GM08714 (cell line): ENCODE measurements at regions not wholly inside any gene's neighbourhood (a gene's known extent, or its start where the extent isn't known, plus 50 kb on each side); places are given as distances from the start of the nearest gene placed in this dataset.

ENCODE experiments used
- H3K4me3 ChIP-seq: fragments of 200-500 bp; sonication (Bioruptor generic); 2 replicates; pipeline ENCODE4 v1.5.1; 2014; ENCODE audit warnings: mild to moderate bottlenecking, low read length, inconsistent platforms
- ZNF274 ChIP-seq: IDR thresholded peaks from 2 replicates; pipeline ENCODE4 v1.6.1; 2012; ENCODE audit warnings: mild to moderate bottlenecking, low read depth, low read length

DNA sequence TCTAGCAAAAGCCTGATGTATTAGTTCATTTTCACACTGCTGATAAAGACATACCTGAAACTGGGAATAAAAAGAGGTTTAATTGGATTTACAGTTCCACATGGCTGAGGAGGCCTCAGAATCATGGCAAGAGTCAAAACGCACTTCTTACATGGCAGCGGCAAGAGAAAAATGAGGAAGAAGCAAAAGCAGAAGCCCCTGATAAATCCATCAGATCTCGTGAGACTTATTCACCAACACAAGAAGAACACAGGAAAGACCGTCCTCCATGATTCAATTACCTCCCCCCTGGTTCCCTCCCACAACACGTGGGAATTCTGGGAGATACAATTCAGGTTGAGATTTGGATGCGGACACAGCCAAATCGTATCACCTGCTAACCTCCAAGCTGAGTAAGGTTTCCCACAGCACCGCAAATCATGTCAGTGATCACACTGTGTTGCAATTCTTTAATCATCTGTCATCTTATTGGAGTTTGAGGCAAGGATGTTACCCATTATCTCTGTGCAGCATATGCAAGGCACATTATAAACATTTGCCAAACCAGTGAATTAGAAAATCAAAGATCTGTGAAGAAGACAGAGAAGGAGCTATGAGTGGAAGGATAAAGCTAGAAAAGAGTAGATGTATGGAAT is 128.5 kb downstream of the ZNF281 start:
- no peak overlapping the region for H3K4me3 ChIP-seq
- no peak for TF ChIP-seq ZNF274

DNA sequence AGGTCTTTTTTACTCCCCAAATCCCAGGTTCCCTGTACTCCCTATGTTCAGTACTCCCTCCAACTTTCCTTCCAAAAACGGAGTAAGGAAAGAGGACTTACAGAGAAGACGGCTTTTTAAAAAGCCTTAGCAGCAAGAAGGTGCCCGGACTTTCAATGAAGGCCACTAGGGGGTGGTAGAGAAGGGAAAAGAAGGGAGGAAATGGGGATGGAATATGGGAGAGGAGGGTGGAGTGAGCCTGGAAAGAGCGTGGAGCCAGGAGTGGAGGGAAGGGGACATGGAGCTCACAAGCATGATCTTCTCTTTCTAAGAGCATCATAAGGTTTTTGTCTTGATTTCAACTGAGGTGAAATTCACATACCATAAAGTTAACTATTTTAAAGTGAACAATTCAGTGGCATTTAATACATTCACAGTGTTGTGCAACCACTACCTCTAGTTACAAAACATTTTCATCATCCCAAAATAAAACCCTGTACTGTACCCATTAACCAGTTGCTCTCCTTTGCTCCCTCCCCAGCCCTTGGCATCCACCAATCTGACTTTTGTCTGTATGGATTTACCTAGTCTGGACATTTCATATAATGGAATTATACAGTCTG is 129.9 kb downstream of the ZNF281 start:
- no peak for TF ChIP-seq ZNF274
- no peak overlapping the region for H3K4me3 ChIP-seq

DNA sequence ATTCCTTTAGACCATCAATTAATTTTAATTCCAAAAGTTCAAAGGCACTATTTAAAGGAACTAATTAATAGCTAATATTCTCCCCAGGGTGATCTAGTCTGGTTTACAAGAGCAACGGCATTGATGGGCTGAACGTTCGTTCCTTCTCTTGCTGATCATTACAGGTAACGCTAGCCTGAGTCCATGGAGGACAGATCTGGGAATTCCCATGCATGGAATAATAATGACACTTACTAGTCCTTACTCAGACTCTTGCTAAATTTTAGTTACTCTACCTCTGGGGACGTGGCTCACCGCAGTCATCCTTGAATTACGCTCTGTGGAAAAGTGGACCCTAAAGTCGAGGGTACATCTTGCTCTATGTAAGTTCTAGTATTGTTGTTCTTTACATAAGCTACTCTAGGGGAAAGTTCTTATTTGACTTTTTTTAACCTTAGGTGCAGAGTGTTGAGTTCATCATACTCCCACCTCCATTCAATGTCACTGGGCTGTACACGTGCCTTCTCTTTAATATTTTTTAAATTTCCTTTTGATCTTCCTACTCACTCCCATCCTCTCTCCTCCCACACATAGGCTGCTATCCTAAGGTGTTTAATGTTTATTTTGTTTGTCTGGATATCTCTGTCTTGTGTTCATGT is 133.9 kb downstream of the ZNF281 start:
- no peak for TF ChIP-seq ZNF274

DNA sequence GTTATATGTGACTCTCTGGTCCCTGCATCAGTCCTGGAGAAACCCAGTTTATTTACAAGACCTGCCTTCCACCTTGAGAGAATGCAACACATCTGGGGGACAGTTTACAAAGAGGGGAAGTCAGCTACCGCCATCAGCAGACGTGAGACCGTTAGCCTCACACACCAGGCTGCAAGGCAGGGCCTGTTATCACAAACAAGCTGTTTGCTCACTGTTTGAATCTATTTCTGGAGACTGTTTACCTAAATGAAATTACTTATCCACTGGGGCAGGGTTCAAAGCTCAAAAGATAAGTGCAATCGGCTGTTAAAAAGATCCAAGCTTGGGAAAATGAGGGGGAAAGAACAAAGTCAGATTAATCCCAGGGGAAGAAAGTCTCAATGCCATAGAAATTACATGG is 134.4 kb downstream of the ZNF281 start:
- H3K4me3 ChIP-seq = no peak overlapping the region
- no peak for TF ChIP-seq ZNF274

More for the DNA sequence above, 133.9 kb downstream of the ZNF281 start:
- H3K4me3 ChIP-seq = no peak overlapping the region

DNA sequence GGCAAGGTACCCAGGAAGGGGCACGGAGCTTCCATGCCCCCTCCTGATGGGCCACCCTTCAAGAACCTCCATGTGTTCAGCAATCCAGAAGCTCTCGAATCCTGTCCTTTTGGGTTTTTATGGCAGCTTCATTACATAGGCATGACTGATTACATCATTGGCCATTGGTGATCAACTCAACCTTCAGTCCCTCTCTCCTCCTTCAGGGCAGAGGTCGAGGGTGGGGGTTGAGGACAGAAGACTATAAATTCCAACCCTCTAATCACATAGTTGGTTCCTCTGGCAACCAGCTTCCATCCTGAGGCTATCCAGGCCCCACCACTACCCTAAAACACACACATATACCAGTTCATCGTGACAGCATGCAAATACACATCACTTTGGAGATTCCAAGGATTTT is 135.7 kb downstream of the ZNF281 start:
- no peak overlapping the region for H3K4me3 ChIP-seq
- no peak for TF ChIP-seq ZNF274

DNA sequence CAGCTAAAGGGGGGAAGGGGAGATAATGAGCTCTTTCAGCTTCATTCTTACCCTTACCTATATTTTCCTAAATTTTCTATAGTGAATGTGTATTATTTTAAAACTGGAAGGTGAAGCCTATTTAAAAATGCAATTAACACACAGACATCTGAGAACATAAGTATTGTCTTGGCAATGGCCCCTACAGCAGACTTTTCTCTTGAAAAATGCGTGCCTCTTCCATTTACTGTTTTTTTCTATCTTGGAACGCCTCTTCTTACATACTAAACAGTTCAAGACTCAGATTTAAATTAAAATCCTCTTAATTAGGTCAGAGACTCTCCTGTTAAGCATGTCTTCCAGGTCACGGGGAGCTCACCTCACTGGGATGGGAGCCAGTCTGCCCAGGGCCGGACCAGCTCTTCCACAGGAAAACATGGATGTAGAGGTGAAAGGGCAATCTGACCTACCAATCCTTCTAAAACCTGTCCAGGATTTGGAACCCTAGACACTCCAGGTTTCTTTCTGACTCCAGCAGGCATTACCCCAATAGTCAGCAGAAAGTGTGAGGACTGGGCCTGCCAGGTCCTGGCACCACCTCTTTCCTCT is 137.3 kb downstream of the ZNF281 start:
- no peak for TF ChIP-seq ZNF274
- H3K4me3 ChIP-seq = no peak overlapping the region

DNA sequence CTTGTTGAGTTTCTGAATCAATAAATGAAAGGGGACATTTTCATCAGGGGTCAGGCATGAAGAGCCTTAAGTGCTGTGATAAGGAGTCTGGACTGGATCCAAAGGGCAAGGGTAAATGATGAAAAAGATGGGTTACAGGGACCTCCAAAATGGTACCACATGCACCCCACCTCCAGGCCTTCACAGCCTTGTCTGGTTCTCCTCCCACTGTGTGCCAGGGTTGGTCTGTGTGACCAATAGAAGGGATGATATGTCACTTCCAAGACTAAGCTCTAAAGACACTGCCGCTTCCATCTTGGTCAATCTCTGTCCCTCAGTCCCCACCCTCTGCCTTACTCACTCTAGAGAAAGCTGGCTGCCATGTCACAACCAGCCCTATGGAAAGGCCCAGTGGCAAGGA is 140.6 kb downstream of the ZNF281 start:
- no peak for TF ChIP-seq ZNF274
- H3K4me3 ChIP-seq = no peak overlapping the region

DNA sequence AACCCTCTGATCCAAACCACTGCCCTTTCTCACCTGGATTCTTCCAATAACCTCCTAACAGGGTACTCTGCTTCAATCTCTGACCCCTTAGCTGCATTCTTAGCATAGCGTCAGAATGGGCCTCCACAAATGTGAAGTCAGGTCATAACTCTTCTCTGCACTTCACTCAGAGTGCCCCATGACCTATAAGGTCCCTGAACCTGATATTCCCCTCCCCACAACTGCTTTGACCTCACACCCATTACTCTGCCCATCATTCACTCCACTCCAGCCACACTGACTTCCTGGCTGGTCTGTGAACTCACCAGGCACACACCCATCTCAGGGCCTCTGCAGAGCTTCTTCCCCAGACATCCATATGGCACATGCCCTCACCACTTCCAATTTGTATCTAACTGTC is 141.9 kb downstream of the ZNF281 start:
- H3K4me3 ChIP-seq = no peak overlapping the region
- no peak for TF ChIP-seq ZNF274

DNA sequence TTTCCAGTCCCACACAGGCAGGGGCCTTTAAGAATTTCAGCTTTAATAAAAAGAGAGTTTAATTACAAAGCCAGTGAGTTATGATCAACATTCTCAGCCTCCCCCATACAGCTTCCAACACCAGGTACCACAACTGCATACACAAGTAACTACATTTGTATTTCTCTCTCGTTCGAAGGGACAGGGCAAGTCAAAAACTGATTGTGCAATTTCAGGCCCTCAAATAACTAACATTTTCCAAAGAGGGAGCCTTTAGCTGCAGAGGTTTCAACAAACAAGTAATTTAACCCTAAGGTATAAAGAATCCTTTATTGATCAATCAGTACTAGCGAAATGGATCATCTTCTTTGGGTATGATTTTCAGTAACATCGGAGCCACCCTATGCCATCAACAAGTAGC is 142.4 kb downstream of the ZNF281 start:
- no peak overlapping the region for H3K4me3 ChIP-seq
- no peak for TF ChIP-seq ZNF274

DNA sequence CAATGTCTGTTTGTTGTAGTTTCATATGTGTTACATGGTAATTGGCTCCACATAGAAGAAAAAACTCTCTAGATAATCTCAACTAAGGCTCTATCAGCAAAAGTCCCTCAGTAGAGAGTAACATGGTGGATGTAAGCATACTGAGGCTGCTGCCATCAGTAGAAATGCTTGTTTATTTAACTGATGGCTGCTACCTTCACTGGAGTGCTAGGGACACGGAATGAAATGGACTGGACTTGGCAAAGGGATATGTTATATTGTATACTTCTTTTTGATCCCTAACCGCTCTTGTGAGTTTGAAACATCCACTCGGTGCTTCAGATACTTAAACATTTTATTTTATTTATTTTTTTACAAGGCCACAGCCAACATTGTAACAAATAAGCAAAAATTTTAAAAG is 143.0 kb downstream of the ZNF281 start:
- no peak for TF ChIP-seq ZNF274
- H3K4me3 ChIP-seq = no peak overlapping the region

DNA sequence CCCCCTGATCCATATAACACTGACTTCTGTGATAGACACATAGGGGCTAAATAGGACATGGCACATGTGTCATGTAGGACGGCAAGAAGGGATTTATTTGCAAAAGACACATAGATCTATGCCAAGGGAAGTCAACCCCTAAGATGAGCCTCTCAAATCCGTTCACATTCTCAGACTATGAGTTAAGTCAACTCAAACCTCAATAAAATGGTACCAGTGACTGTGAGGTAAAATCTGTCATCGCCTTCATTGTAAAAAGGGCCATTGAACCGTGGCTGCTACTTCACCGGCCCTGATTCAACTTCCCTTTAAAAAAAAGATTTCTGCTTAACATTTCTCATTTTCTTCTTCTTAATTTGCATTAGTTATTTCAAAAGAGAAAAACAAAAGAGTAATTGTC is 144.0 kb downstream of the ZNF281 start:
- no peak overlapping the region for H3K4me3 ChIP-seq
- no peak for TF ChIP-seq ZNF274

DNA sequence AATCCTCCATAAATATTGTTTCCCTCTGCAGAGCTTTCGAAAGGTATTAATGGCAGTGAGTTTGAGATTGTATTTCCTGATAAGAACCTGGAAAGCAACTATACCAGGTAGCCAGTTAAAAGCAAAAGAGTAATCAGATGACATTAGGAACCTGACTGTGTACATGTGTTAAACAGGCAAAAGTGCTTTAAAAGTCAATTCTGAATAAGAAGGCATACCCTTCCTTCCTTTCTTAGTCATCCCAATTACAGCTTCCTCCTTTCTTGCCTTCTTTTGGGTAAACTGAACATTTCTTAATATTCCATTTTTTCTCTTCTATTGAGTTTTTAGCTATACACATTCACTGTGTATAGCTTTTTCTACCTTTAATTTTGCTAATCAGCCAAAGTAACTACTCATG is 144.7 kb downstream of the ZNF281 start:
- no peak for TF ChIP-seq ZNF274
- H3K4me3 ChIP-seq = no peak overlapping the region

DNA sequence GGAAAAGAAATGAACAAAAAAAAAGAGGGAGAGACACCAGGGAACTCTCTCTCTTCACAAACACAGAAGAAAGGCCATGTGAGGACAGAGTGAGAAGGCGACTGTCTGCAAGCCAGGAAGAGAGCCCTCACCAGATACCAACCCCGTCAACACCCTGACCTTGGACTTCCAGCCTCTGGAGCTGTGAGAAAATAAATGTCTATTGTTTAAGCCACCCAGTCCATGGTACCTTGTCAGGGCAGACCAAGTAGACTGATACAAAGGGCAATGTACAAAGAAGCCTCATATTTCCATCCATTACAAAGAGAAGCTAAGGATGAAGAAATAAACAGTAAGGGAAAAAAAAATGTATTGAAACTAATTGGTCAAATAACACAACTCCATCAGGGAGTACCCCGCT is 146.6 kb downstream of the ZNF281 start:
- no peak overlapping the region for H3K4me3 ChIP-seq
- no peak for TF ChIP-seq ZNF274

DNA sequence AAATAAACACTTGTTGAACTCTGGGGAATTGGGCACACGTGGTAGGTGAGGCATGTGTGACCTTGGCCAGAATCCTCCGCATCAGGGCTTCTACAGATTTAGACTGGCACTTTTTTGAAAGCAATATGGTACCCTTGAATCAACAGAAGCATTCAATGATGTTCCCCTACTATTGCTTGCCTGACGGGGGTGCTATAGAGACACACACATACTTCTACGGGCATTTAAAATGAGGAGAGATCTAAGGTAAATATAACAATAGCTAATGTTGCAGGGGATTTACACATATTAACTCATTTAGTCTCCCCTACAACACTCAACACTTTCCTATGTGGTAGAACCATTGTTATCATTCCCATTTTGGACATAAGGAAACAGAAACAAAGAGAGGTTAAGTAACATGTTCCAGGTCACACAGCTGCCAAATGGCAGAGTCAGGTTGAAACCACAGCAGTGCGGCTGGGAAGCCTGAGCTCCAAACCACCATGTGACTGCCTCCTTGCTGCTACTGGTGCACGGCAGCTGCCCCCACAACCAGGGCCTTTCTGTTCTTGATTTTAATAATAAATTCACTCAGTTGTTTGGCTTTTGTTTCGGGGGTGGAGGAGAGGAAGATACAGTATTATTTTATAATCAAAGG is 147.4 kb downstream of the ZNF281 start:
- H3K4me3 ChIP-seq = no peak overlapping the region
- no peak for TF ChIP-seq ZNF274
